OCI-LY1 (cell line): ENCODE measurements at regions not wholly inside any gene's neighbourhood (a gene's known extent, or its start where the extent isn't known, plus 50 kb on each side); places are given as distances from the start of the nearest gene placed in this dataset.

Experiments
- H2AFZ ChIP-seq: fragments of 200-600 bp; sonication (generic), shearing (Covaris generic); 2 replicates; pipeline ENCODE4 v1.6.0; 2014; ENCODE audit warnings: antibody characterized with exemption, mild to moderate bottlenecking, low read length
- H3F3A ChIP-seq: fragments of 200-600 bp; sonication (generic), shearing (Covaris generic); 2 replicates; pipeline ENCODE4 v1.6.0; 2014; ENCODE audit warnings: mild to moderate bottlenecking, antibody characterized with exemption, low read length, moderate library complexity; ENCODE audit not compliant: insufficient read depth
- H3K27ac ChIP-seq: fragments of 200-600 bp; sonication (generic); 2 replicates; pipeline ENCODE4 v1.5.1; 2014; ENCODE audit warnings: low read length, mixed run types, mild to moderate bottlenecking, low read depth; ENCODE audit not compliant: poor library complexity, severe bottlenecking
- H3K27me3 ChIP-seq: fragments of 200-600 bp; sonication (generic); 2 replicates; pipeline ENCODE4 v1.6.0; 2014; ENCODE audit warnings: antibody characterized with exemption, mild to moderate bottlenecking, low read length, moderate library complexity; ENCODE audit not compliant: insufficient read depth
- H3K36me3 ChIP-seq: fragments of 200-600 bp; sonication (generic); 2 replicates; pipeline ENCODE4 v1.6.1; 2014; ENCODE audit warnings: mild to moderate bottlenecking, antibody characterized with exemption, low read length, moderate library complexity, mixed read lengths; ENCODE audit not compliant: insufficient read depth
- H3K4me1 ChIP-seq: fragments of 200-600 bp; sonication (generic); 2 replicates; pipeline ENCODE4 v1.5.1; 2014; ENCODE audit warnings: mild to moderate bottlenecking, low read length, moderate library complexity; ENCODE audit not compliant: insufficient read depth, severe bottlenecking
- H3K4me2 ChIP-seq: fragments of 200-600 bp; sonication (generic), shearing (Covaris generic); 2 replicates; pipeline ENCODE4 v1.6.1; 2014; ENCODE audit warnings: low read length
- H3K4me3 ChIP-seq: fragments of 200-600 bp; sonication (generic); 2 replicates; pipeline ENCODE4 v1.5.1; 2014; ENCODE audit warnings: low read length, low read depth, mild to moderate bottlenecking, mixed read lengths; ENCODE audit not compliant: poor library complexity, severe bottlenecking
- H3K79me2 ChIP-seq: fragments of 200-600 bp; shearing (Covaris generic); 2 replicates; pipeline ENCODE4 v1.6.1; 2016; ENCODE audit warnings: mixed run types, low read length, mixed read lengths; ENCODE audit not compliant: insufficient read depth
- H3K9ac ChIP-seq: fragments of 200-600 bp; sonication (generic), shearing (Covaris generic); 2 replicates; pipeline ENCODE4 v1.6.1; 2014; ENCODE audit warnings: mild to moderate bottlenecking, low read length, mixed read lengths
- H3K9me2 ChIP-seq: fragments of 200-600 bp; sonication (generic), shearing (Covaris generic); 2 replicates; pipeline ENCODE4 v1.6.1; 2014; ENCODE audit warnings: low read depth, mild to moderate bottlenecking, low read length, mixed read lengths
- H3K9me3 ChIP-seq: fragments of 200-600 bp; shearing (Covaris generic); 2 replicates; pipeline ENCODE4 v1.6.1; 2014; ENCODE audit warnings: low read length, mixed read lengths
- H4K20me1 ChIP-seq: fragments of 200-600 bp; sonication (generic), shearing (Covaris generic); 2 replicates; pipeline ENCODE4 v1.6.0; 2016; ENCODE audit warnings: mild to moderate bottlenecking, low read length; ENCODE audit not compliant: insufficient read depth
- CTCF ChIP-seq: fragments of 200-600 bp; sonication (generic), shearing (Covaris generic); IDR thresholded peaks from 2 replicates; pipeline ENCODE4 v1.5.1; 2017; ENCODE audit warnings: mild to moderate bottlenecking, antibody characterized with exemption, low read length, moderate library complexity, mixed read lengths
- EZH2 ChIP-seq: fragments of 200-600 bp; sonication (generic), shearing (Covaris generic); IDR thresholded peaks from 2 replicates; pipeline ENCODE4 v1.8.0; 2017; ENCODE audit warnings: borderline replicate concordance, mixed run types, mild to moderate bottlenecking, antibody characterized with exemption, low read length, moderate library complexity, mixed read lengths

- no peak overlapping the region for H2AFZ ChIP-seq
- H3K27me3 ChIP-seq: no peaks in the 10 kb centered on the region
- no peaks in the 10 kb centered on the region for H4K20me1 ChIP-seq
- no peak overlapping the region for H3K9ac ChIP-seq
- H3K4me1 ChIP-seq: no peaks in the 10 kb centered on the region
- TF ChIP-seq EZH2 (no peak), CTCF (no peak)
- H3K27ac ChIP-seq: no peak overlapping the region
- H3K9me3 ChIP-seq: no peaks in the 10 kb centered on the region
- H3K36me3 ChIP-seq: no peaks in the 10 kb centered on the region
- no peak overlapping the region for H3K4me2 ChIP-seq
- H3K4me3 ChIP-seq: no peak overlapping the region
- no peaks in the 10 kb centered on the region for H3K9me2 ChIP-seq
- H3F3A ChIP-seq: no peaks in the 10 kb centered on the region
- no peaks in the 10 kb centered on the region for H3K79me2 ChIP-seq
Observed at GRCh38 chr3:18279226-18279737, 145.9 kb downstream of the SATB1 start.

GRCh38 chr3:18264853-18265252 is 160.3 kb downstream of the SATB1 start:
- no peaks in the 10 kb centered on the region for H3K4me1 ChIP-seq
- H3K79me2 ChIP-seq: no peaks in the 10 kb centered on the region
- H3K27me3 ChIP-seq: no peaks in the 10 kb centered on the region
- H3K4me3 ChIP-seq: no peak overlapping the region
- H3K9me2 ChIP-seq: no peaks in the 10 kb centered on the region
- H3K9ac ChIP-seq: no peak overlapping the region
- no peak overlapping the region for H3K4me2 ChIP-seq
- TF ChIP-seq CTCF (no peak), EZH2 (no peak)
- H3F3A ChIP-seq: no peaks in the 10 kb centered on the region
- H3K36me3 ChIP-seq: no peaks in the 10 kb centered on the region
- no peaks in the 10 kb centered on the region for H3K9me3 ChIP-seq
- H2AFZ ChIP-seq: no peak overlapping the region
- no peak overlapping the region for H3K27ac ChIP-seq
- H4K20me1 ChIP-seq: no peaks in the 10 kb centered on the region

- Histone ChIP-seq H3K4me3 (no peak overlapping the region), H4K20me1 (no peaks in the 10 kb centered on the region), H3F3A (no peaks in the 10 kb centered on the region), H3K27me3 (no peaks in the 10 kb centered on the region), H3K4me2 (no peak overlapping the region), H3K9me3 (no peaks in the 10 kb centered on the region), H3K9me2 (no peaks in the 10 kb centered on the region), H3K4me1 (no peaks in the 10 kb centered on the region), H3K27ac (no peak overlapping the region), H2AFZ (no peak overlapping the region), H3K79me2 (no peaks in the 10 kb centered on the region), H3K36me3 (no peaks in the 10 kb centered on the region), H3K9ac (no peak overlapping the region)
- TF ChIP-seq EZH2: no peak
- no peak for TF ChIP-seq CTCF
Observed at GRCh38 chr3:18264361-18264760, 160.8 kb downstream of the SATB1 start.
